ENCODE measurements at regions not wholly inside any gene's neighbourhood (a gene's known extent, or its start where the extent isn't known, plus 50 kb on each side); places are given as distances from the start of the nearest gene placed in this dataset.
"Not testable (repeated sequence)": the region's sequence is repeated elsewhere in the genome, so short reads cannot be mapped to it uniquely, and the experiment has no call there.

DNA sequence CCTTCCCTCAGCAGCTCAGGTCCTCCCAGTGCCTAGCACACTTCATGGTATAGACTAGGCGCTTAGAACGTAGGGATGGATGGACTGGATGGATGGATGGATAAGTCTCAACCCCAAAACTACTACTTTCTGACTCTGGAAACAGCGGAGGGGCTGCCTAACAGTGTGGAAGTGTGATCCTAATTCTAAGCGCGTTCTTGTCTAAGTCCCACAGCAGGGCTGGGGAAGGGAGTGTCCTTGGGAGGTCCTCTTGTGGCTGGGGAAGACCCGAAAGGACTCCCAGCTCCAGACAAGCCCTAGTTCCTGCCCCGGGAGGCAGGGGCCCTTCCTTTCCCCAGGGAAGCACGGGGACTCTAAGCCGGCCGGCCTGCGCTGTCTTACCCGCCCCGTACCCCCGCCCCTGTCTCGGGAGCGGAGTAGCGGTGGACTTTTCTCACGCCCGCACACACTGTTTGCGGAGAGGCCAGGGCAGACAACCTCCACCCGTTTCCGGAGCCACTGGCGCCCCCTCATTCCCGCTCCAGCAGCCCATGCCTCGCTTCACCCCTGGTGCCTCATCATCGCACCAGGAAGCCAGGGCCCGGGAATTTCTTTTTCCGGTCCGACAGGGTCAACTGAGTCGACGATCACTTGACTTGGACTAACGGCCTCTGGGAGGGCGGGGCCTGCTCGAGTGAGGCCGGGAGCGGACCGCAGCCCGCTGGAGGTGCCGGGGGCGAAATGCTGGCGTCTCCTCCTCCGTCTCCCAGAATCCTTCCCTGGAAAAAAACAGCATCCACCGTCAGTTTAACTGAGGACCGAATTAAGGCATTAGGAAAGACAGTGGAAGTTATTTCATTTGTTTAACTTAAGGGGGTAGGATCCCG, 133.3 kb downstream of the TBC1D2B start:
- Histone ChIP-seq H3K4me3 (ENCODE audit: low read depth, low read length) (peak overlapping the region; percentile 57), H3K9me3 (ENCODE audit: control insufficient read depth, insufficient read depth, low read length) (no peaks in the 10 kb centered on the region), H3K27ac (ENCODE audit: low read depth, low read length) (peak overlapping the region; percentile 59), H3K9ac (ENCODE audit: low read depth, low read length) (no peak overlapping the region), H3K4me1 (ENCODE audit: control insufficient read depth, insufficient read depth, low read length) (peaks cover 5% of the 10 kb centered on the region; the same call in 1 of the 2 replicates), H3K27me3 (ENCODE audit: control insufficient read depth, insufficient read depth, low read length) (peaks cover 13% of the 10 kb centered on the region), H3K36me3 (ENCODE audit: control insufficient read depth, insufficient read depth, low read length) (no peaks in the 10 kb centered on the region)

DNA sequence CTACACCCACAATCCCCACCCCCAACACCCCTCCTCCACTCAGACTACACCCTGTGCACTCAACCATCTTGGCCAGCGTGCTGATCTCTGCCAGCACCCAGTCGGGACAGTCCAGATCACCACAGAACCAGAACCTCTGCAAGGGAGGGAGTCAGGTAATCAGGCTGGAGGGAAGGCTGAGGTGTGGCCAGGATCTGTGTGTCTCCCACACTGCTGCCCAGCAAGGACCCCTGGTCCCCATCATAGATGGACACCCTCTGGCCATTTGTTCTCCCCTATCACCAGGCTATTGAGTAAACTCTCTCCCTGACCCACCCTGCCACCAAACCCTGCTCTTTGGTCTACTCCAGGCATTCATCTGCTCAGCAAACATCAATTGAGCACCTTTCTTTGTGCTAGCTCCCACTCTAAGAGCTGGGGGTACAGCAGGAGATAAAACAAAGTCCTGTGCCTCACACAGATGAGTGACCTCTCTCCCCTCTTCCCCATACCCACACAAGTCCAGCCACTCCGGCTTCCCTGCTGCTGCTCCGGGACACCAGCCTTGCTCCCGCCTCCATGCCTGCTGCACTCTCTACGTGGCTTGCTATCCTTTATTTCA, 134.8 kb downstream of the TBC1D2B start:
- H3K4me1 ChIP-seq (ENCODE audit: control insufficient read depth, insufficient read depth, low read length): peaks cover 5% of the 10 kb centered on the region; the same call in 1 of the 2 replicates

DNA sequence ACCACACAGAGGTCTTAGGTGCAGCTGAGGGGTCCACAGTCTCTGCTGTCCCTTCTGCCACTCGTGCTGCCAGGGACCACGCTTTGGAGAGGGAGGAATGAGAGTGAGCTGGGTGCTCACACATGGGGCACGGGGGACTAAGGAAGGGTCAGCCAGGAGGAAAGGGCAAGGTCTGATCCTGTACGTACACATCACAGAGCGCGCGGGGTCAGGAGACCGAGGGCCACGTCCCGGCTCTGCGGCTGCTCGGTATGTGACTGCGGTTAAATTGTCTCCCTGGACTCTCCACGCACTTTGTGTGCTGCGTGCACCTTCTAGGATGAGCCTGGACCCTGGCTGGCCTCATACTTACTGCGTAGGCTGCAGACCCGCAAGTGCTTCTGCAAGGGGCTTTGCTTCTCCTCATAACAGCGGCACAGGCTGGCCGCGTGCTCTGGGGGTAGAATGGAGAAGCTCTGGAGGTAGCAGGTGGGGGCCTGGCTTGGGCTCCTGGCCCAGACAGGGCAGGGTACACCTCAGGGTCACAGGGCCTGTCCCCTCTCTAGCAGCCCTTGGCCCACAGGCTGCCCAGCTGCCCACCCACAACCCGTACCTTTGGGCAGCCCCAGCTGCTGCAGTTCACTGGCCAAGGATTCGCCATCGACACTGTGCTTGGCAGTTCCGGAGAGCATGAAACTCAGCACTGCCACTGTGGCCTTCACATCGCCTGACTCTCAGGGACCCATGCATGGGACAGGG, 136.3 kb downstream of the TBC1D2B start:
- not testable (repeated sequence) for H3K9me3 ChIP-seq (ENCODE audit: control insufficient read depth, insufficient read depth, low read length); H3K36me3 ChIP-seq (ENCODE audit: control insufficient read depth, insufficient read depth, low read length); H3K4me3 ChIP-seq (ENCODE audit: low read depth, low read length); H3K9ac ChIP-seq (ENCODE audit: low read depth, low read length); H3K4me1 ChIP-seq (ENCODE audit: control insufficient read depth, insufficient read depth, low read length); H3K27ac ChIP-seq (ENCODE audit: low read depth, low read length)
- H3K27me3 ChIP-seq (ENCODE audit: control insufficient read depth, insufficient read depth, low read length): peaks cover 13% of the 10 kb centered on the region

More for the DNA sequence above, 134.8 kb downstream of the TBC1D2B start:
- Histone ChIP-seq H3K36me3 (ENCODE audit: control insufficient read depth, insufficient read depth, low read length) (no peaks in the 10 kb centered on the region), H3K9ac (ENCODE audit: low read depth, low read length) (no peak overlapping the region), H3K27me3 (ENCODE audit: control insufficient read depth, insufficient read depth, low read length) (peaks cover 13% of the 10 kb centered on the region), H3K4me3 (ENCODE audit: low read depth, low read length) (no peak overlapping the region), H3K9me3 (ENCODE audit: control insufficient read depth, insufficient read depth, low read length) (no peaks in the 10 kb centered on the region), H3K27ac (ENCODE audit: low read depth, low read length) (no peak overlapping the region)

DNA sequence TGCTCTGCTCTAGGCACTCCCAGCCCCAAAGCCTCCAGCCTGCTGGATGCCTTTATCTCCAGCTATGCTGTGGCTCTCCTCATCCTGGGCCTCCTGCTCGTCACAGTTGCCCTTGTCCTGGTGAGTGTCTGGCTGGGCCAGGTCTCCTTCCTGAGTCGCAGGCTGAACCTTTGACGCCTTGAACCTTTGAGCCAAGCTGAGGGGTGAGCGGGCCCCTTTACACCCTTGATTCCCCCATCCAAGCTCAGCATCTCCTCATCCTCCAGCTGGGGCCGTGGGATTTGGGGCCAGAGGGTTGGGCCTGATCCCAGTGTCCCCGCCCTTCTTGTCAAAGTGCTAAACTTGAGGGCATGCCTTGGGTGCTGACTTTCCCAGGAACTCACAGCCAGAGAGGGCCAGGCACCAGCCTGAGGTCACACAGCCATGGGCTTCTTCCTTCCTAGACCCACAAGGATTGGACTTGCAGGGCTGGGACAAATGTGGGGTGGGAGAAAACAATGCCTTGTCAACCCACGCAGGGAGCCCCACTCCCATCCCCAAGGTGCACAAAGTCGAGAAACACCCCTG, 137.0 kb downstream of the TBC1D2B start:
- no peak overlapping the region for H3K9ac ChIP-seq (ENCODE audit: low read depth, low read length)
- peaks cover 13% of the 10 kb centered on the region for H3K27me3 ChIP-seq (ENCODE audit: control insufficient read depth, insufficient read depth, low read length)
- H3K4me1 ChIP-seq (ENCODE audit: control insufficient read depth, insufficient read depth, low read length): peaks cover 5% of the 10 kb centered on the region; the same call in 1 of the 2 replicates
- H3K27ac ChIP-seq (ENCODE audit: low read depth, low read length): no peak overlapping the region
- H3K9me3 ChIP-seq (ENCODE audit: control insufficient read depth, insufficient read depth, low read length): no peaks in the 10 kb centered on the region
- H3K4me3 ChIP-seq (ENCODE audit: low read depth, low read length): no peak overlapping the region
- no peaks in the 10 kb centered on the region for H3K36me3 ChIP-seq (ENCODE audit: control insufficient read depth, insufficient read depth, low read length)

GRCh38 chr15:77939851-77940250, 137.7 kb downstream of the TBC1D2B start:
- Histone ChIP-seq H3K27me3 (ENCODE audit: control insufficient read depth, insufficient read depth, low read length) (peaks cover 13% of the 10 kb centered on the region), H3K9me3 (ENCODE audit: control insufficient read depth, insufficient read depth, low read length) (no peaks in the 10 kb centered on the region), H3K4me1 (ENCODE audit: control insufficient read depth, insufficient read depth, low read length) (peaks cover 3% of the 10 kb centered on the region; the same call in 1 of the 2 replicates), H3K9ac (ENCODE audit: low read depth, low read length) (no peak overlapping the region), H3K36me3 (ENCODE audit: control insufficient read depth, insufficient read depth, low read length) (no peaks in the 10 kb centered on the region), H3K4me3 (ENCODE audit: low read depth, low read length) (no peak overlapping the region), H3K27ac (ENCODE audit: low read depth, low read length) (no peak overlapping the region)

- not testable (repeated sequence) for H3K4me3 ChIP-seq (ENCODE audit: low read depth, low read length); H3K27ac ChIP-seq (ENCODE audit: low read depth, low read length); H3K4me1 ChIP-seq (ENCODE audit: control insufficient read depth, insufficient read depth, low read length); H3K9ac ChIP-seq (ENCODE audit: low read depth, low read length); H3K36me3 ChIP-seq (ENCODE audit: control insufficient read depth, insufficient read depth, low read length); H3K9me3 ChIP-seq (ENCODE audit: control insufficient read depth, insufficient read depth, low read length)
- peaks cover 12% of the 10 kb centered on the region for H3K27me3 ChIP-seq (ENCODE audit: control insufficient read depth, insufficient read depth, low read length)
Observed at GRCh38 chr15:77939026-77939425, 138.5 kb downstream of the TBC1D2B start.

DNA sequence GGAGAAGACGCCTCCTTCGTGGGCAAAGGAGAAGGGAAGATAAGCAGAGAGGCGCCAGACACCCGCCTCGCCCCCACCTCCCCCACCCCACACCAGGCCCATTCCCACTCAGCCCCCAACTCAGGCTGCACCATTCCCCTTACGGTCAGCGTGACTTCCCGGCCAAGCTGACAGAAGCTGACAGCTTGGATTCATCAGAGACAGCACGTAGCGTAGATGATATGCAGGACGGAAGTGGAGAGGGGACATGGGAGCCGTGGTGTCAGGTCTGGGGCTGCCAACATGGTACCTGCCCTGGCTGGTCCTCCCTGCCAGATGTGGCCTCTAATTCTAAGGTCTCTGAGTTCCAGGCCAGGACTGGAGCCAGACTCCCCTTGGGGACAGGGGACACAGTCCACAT, 139.0 kb downstream of the TBC1D2B start:
- not testable (repeated sequence) for H3K9me3 ChIP-seq (ENCODE audit: control insufficient read depth, insufficient read depth, low read length); H3K36me3 ChIP-seq (ENCODE audit: control insufficient read depth, insufficient read depth, low read length); H3K4me3 ChIP-seq (ENCODE audit: low read depth, low read length); H3K9ac ChIP-seq (ENCODE audit: low read depth, low read length); H3K4me1 ChIP-seq (ENCODE audit: control insufficient read depth, insufficient read depth, low read length); H3K27me3 ChIP-seq (ENCODE audit: control insufficient read depth, insufficient read depth, low read length); H3K27ac ChIP-seq (ENCODE audit: low read depth, low read length)

DNA sequence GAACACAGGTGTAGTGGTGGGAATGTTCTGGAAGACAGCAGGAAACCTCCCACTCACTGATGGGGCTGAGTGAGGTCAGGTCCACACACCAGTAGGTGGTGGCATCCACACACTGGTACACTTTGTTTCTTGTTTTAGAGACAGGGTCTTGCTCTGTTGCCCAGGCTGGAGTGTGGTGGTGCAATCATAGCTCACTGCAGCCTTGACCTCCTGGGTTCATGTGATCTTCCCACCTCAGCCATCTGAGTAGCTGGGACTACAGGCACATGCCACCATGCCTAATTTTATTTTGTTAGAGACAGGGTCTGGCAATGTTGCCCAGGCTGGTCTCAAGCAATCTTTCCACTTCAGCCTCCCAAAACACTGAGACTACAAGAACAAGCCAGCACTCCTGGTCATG, 140.9 kb downstream of the TBC1D2B start:
- not testable (repeated sequence) for H3K27ac ChIP-seq (ENCODE audit: low read depth, low read length); H3K27me3 ChIP-seq (ENCODE audit: control insufficient read depth, insufficient read depth, low read length); H3K9me3 ChIP-seq (ENCODE audit: control insufficient read depth, insufficient read depth, low read length); H3K36me3 ChIP-seq (ENCODE audit: control insufficient read depth, insufficient read depth, low read length); H3K4me3 ChIP-seq (ENCODE audit: low read depth, low read length); H3K9ac ChIP-seq (ENCODE audit: low read depth, low read length); H3K4me1 ChIP-seq (ENCODE audit: control insufficient read depth, insufficient read depth, low read length)

- H3K9me3 ChIP-seq (ENCODE audit: control insufficient read depth, insufficient read depth, low read length); H3K36me3 ChIP-seq (ENCODE audit: control insufficient read depth, insufficient read depth, low read length); H3K27me3 ChIP-seq (ENCODE audit: control insufficient read depth, insufficient read depth, low read length); H3K4me3 ChIP-seq (ENCODE audit: low read depth, low read length); H3K27ac ChIP-seq (ENCODE audit: low read depth, low read length); H3K4me1 ChIP-seq (ENCODE audit: control insufficient read depth, insufficient read depth, low read length); H3K9ac ChIP-seq (ENCODE audit: low read depth, low read length): not testable (repeated sequence)
Observed at GRCh38 chr15:77934516-77934915, 143.0 kb downstream of the TBC1D2B start.

- not testable (repeated sequence) for H3K4me3 ChIP-seq (ENCODE audit: low read depth, low read length); H3K27ac ChIP-seq (ENCODE audit: low read depth, low read length); H3K36me3 ChIP-seq (ENCODE audit: control insufficient read depth, insufficient read depth, low read length); H3K9me3 ChIP-seq (ENCODE audit: control insufficient read depth, insufficient read depth, low read length); H3K9ac ChIP-seq (ENCODE audit: low read depth, low read length); H3K4me1 ChIP-seq (ENCODE audit: control insufficient read depth, insufficient read depth, low read length); H3K27me3 ChIP-seq (ENCODE audit: control insufficient read depth, insufficient read depth, low read length)
Observed at GRCh38 chr15:77930907-77931306, 146.6 kb downstream of the TBC1D2B start.

DNA sequence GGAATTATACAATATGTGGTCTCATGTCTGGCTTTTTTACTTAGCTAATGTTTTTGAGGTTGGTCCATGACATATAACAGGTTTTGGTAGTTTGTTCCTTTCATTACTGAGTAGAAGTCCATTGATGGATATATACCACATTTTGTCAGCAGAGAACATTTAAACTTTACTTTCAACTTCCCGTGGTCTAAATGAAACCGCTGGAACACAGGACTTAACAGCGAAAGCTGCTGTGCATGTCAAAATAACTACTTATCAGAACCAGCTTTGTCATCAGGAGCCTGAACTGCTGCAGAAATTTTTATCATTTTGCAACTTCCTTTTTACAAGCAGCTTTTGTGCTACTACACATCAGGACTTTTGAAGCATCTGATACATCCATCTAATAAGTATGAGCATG, 147.0 kb downstream of the TBC1D2B start:
- H3K4me1 ChIP-seq (ENCODE audit: control insufficient read depth, insufficient read depth, low read length); H3K9ac ChIP-seq (ENCODE audit: low read depth, low read length); H3K4me3 ChIP-seq (ENCODE audit: low read depth, low read length); H3K36me3 ChIP-seq (ENCODE audit: control insufficient read depth, insufficient read depth, low read length); H3K27me3 ChIP-seq (ENCODE audit: control insufficient read depth, insufficient read depth, low read length); H3K9me3 ChIP-seq (ENCODE audit: control insufficient read depth, insufficient read depth, low read length): not testable (repeated sequence)
- H3K27ac ChIP-seq (ENCODE audit: low read depth, low read length): peak overlapping the region; percentile 28

All from HUES48 (cell line).